ENCODE measurements at regions not wholly inside any gene's neighbourhood (a gene's known extent, or its start where the extent isn't known, plus 50 kb on each side); places are given as distances from the start of the nearest gene placed in this dataset.

DNA sequence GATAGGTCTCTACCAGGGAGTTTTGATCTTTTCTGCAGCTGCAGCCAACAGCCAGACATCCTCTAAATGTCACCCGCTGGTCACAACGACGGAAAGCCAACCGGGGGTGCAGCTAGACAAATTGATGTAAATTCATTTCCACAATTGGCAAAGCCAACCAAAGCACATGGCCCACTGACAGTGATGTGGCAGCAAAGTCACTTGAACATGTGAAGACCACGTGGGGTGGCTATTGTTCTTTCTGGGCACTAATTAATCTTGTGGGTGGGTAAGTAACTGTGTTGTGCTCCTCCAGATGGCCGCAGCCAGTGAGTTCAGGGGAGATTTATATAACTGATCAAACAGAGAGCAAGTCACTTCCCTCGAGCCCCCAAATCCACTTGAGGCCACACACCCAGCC is 354.1 kb downstream of the ANKRD30A start:
- DNase-seq (ENCODE audit: low spot score) (no peak), ATAC-seq (no peak)
- ChIA-PET POLR2A (no interaction called here), CTCF (no interaction called here)
- Mint-ChIP-seq H3K4me1 (no peaks in the 10 kb centered on the region; the same call in 1 of the 2 replicates), H3K9me3 (peaks cover 28% of the 10 kb centered on the region), H3K27ac (no peak overlapping the region), H3K4me3 (no peak overlapping the region), H3K27me3 (ENCODE audit: low read depth) (peaks cover 5% of the 10 kb centered on the region), H3K36me3 (peaks cover 34% of the 10 kb centered on the region)
- TF ChIP-seq, protein P1, sequence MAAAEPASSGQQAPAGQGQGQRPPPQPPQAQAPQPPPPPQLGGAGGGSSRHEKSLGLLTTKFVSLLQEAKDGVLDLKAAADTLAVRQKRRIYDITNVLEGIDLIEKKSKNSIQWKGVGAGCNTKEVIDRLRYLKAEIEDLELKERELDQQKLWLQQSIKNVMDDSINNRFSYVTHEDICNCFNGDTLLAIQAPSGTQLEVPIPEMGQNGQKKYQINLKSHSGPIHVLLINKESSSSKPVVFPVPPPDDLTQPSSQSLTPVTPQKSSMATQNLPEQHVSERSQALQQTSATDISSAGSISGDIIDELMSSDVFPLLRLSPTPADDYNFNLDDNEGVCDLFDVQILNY (CRISPR knock-in tag; IDR thresholded peaks at IDR 0.05), result no peak

DNA sequence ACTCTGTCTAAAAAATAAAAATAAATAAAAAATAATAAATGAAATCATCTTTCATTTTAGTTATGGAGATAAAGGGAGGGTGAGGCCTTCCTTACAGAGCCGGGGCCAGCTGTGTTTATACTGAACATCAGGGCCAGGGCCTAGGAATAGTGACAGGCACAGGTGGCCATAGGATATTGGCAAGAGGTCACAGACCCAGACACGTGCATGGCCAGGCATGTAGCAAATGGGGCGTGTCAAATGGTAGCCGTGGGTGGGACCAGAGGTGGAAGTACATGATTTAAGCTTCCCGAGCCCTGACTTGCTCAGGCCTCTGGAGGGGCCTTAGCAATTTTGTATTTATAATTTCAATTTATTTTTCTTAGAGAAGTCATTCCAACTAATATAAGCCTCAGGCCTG is 353.0 kb downstream of the ANKRD30A start:
- CTCF ChIA-PET, result no interaction called here
- H3K4me1 Mint-ChIP-seq, result no peaks in the 10 kb centered on the region; the same call in 1 of the 2 replicates
- TF ChIP-seq ATF1 (CRISPR knock-in tag; IDR thresholded peaks at IDR 0.05) (no peak), ETV6 (CRISPR knock-in tag; IDR thresholded peaks at IDR 0.05) (no peak), SOX15 (CRISPR knock-in tag; IDR thresholded peaks at IDR 0.05) (no peak), FOXK1 (CRISPR knock-in tag; IDR thresholded peaks at IDR 0.05) (no peak), IRF2 (CRISPR knock-in tag; IDR thresholded peaks at IDR 0.05; ENCODE audit: borderline replicate concordance, low read depth) (no peak)
- TF ChIP-seq, protein P2, sequence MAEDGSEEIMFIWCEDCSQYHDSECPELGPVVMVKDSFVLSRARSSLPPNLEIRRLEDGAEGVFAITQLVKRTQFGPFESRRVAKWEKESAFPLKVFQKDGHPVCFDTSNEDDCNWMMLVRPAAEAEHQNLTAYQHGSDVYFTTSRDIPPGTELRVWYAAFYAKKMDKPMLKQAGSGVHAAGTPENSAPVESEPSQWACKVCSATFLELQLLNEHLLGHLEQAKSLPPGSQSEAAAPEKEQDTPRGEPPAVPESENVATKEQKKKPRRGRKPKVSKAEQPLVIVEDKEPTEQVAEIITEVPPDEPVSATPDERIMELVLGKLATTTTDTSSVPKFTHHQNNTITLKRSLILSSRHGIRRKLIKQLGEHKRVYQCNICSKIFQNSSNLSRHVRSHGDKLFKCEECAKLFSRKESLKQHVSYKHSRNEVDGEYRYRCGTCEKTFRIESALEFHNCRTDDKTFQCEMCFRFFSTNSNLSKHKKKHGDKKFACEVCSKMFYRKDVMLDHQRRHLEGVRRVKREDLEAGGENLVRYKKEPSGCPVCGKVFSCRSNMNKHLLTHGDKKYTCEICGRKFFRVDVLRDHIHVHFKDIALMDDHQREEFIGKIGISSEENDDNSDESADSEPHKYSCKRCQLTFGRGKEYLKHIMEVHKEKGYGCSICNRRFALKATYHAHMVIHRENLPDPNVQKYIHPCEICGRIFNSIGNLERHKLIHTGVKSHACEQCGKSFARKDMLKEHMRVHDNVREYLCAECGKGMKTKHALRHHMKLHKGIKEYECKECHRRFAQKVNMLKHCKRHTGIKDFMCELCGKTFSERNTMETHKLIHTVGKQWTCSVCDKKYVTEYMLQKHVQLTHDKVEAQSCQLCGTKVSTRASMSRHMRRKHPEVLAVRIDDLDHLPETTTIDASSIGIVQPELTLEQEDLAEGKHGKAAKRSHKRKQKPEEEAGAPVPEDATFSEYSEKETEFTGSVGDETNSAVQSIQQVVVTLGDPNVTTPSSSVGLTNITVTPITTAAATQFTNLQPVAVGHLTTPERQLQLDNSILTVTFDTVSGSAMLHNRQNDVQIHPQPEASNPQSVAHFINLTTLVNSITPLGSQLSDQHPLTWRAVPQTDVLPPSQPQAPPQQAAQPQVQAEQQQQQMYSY (CRISPR knock-in tag; IDR thresholded peaks at IDR 0.05), result no peak
- TF ChIP-seq, protein P3, sequence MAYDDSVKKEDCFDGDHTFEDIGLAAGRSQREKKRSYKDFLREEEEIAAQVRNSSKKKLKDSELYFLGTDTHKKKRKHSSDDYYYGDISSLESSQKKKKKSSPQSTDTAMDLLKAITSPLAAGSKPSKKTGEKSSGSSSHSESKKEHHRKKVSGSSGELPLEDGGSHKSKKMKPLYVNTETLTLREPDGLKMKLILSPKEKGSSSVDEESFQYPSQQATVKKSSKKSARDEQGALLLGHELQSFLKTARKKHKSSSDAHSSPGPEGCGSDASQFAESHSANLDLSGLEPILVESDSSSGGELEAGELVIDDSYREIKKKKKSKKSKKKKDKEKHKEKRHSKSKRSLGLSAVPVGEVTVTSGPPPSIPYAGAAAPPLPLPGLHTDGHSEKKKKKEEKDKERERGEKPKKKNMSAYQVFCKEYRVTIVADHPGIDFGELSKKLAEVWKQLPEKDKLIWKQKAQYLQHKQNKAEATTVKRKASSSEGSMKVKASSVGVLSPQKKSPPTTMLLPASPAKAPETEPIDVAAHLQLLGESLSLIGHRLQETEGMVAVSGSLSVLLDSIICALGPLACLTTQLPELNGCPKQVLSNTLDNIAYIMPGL (CRISPR knock-in tag; IDR thresholded peaks at IDR 0.05), result no peak
- peaks cover 33% of the 10 kb centered on the region for H3K36me3 Mint-ChIP-seq
- peaks cover 29% of the 10 kb centered on the region for H3K9me3 Mint-ChIP-seq
- POLR2A ChIA-PET, result no interaction called here
- no peak overlapping the region for H3K27ac Mint-ChIP-seq
- no peak for ATAC-seq
- peaks cover 5% of the 10 kb centered on the region; the same call in 1 of the 2 replicates for H3K27me3 Mint-ChIP-seq (ENCODE audit: low read depth)
- H3K4me3 Mint-ChIP-seq, result no peak overlapping the region
- DNase-seq (ENCODE audit: low spot score), result no peak

DNA sequence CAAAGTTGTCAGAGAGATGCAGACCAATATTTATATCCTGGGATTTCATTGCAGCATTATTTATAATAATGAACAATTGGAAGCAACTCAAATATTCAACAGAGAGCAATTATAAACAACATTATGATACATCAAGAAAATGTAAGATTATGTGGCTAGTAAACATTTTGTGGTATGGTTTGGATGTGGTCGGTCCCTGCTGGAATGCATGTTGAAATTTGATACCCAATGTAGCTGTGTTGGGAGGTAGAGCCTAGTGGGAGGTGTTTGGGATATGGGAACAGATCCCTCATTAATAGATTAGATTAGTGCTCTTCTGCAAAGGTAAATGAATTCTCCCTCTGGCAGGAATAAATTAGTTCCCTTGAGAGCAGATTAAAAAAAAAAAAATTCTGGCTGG is 350.9 kb downstream of the ANKRD30A start:
- Mint-ChIP-seq H3K36me3 (peaks cover 38% of the 10 kb centered on the region), H3K4me1 (no peaks in the 10 kb centered on the region; the same call in 1 of the 2 replicates), H3K27ac (no peak overlapping the region), H3K27me3 (ENCODE audit: low read depth) (peaks cover 5% of the 10 kb centered on the region; the same call in 1 of the 2 replicates), H3K9me3 (peaks cover 36% of the 10 kb centered on the region), H3K4me3 (no peak overlapping the region)
- ChIA-PET CTCF (no interaction called here), POLR2A (no interaction called here)
- TF ChIP-seq ZNF317 (CRISPR knock-in tag; IDR thresholded peaks at IDR 0.05; ENCODE audit: borderline replicate concordance, low read depth) (no peak), NR3C1 (CRISPR knock-in tag; conservative IDR thresholded peaks at IDR 0.05; ENCODE audit: low read depth) (no peak), FOXK1 (CRISPR knock-in tag; IDR thresholded peaks at IDR 0.05) (no peak), ZNF416 (CRISPR knock-in tag; IDR thresholded peaks at IDR 0.05) (no peak)
- TF ChIP-seq, protein P2 (CRISPR knock-in tag; IDR thresholded peaks at IDR 0.05), result no peak
- DNase-seq (ENCODE audit: low spot score), result no peak
- ATAC-seq, result no peak
